Keratinocyte (primary cell): ENCODE measurements at regions not wholly inside any gene's neighbourhood (a gene's known extent, or its start where the extent isn't known, plus 50 kb on each side); places are given as distances from the start of the nearest gene placed in this dataset.

Experiments
- CTCF ChIP-seq, 3 experiments: IDR thresholded peaks in 1 of 3; conservative IDR thresholded peaks in 1 of 3; optimal IDR thresholded peaks in 1 of 3; 2 replicates in 2 of 3; 3 replicates in 1 of 3; pipeline versions ENCODE3 to v1.5.1; 2011; ENCODE audit warnings: low read length in 3 of 3, mild to moderate bottlenecking in 3 of 3, moderate library complexity in 2 of 3, control low read depth in 1 of 3, inconsistent platforms in 1 of 3; ENCODE audit not compliant: insufficient read depth in 2 of 3; ENCODE audit errors: extremely low read depth in 1 of 3
- EZH2 ChIP-seq: IDR thresholded peaks from one replicate; pipeline ENCODE4 v1.6.1; 2012; ENCODE audit warnings: inconsistent platforms, mild to moderate bottlenecking, low read length, moderate library complexity

- TF ChIP-seq EZH2, result no peak
- no peak for TF ChIP-seq CTCF (optimal IDR thresholded peaks at IDR 0.05 in 1 of 3, IDR thresholded peaks at IDR 0.05 in 1 of 3, conservative IDR thresholded peaks at IDR 0.05 in 1 of 3; ENCODE audit: extremely low read depth in 1 of 3, insufficient read depth in 2 of 3, low read length in 3 of 3)
Observed at GRCh38 chr3:80384811-80385210, 617.0 kb upstream of the ROBO1 start.
